Heart right ventricle (tissue), 16 donors: ENCODE measurements at regions not wholly inside any gene's neighbourhood (a gene's known extent, or its start where the extent isn't known, plus 50 kb on each side); places are given as distances from the start of the nearest gene placed in this dataset.

ENCODE experiments used
- ATAC-seq, 8 donors: fragments of 200-7000 bp; cut with Tn5 transposase; one replicate each; pipeline ENCODE4 v1.9.1; 2020; ENCODE audit warnings: mild to moderate bottlenecking in 8 of 8, moderate library complexity in 8 of 8, moderate number of reproducible peaks in 1 of 8
- DNase-seq, 2 donors: peaks; one replicate each; pipeline ENCODE4 v3.0.0-alpha.2; 2020
- H3K27ac ChIP-seq, 10 donors: fragments of 200-600 bp; sonication (generic) in 2 of 10; one replicate each; pipeline versions ENCODE4 v1.5.0 to v1.8.0; 2020 to 2022; ENCODE audit warnings: mild to moderate bottlenecking in 3 of 10
- H3K27me3 ChIP-seq, 7 donors: fragments of 200-600 bp; one replicate each; pipeline ENCODE4 v1.8.0; 2021 to 2022; ENCODE audit warnings: mild to moderate bottlenecking in 2 of 7
- H3K36me3 ChIP-seq, 9 donors: fragments of 200-600 bp; sonication (generic) in 1 of 9; one replicate each; pipeline versions ENCODE4 v1.5.0 to v1.8.0; 2020 to 2022; ENCODE audit warnings: mild to moderate bottlenecking in 2 of 9
- H3K4me1 ChIP-seq, 9 donors: fragments of 200-600 bp; sonication (generic) in 1 of 9; one replicate each; pipeline versions ENCODE4 v1.5.0 to v1.8.0; 2020 to 2022; ENCODE audit warnings: mild to moderate bottlenecking in 4 of 9
- H3K4me3 ChIP-seq, 10 donors: fragments of 200-600 bp; sonication (generic) in 2 of 10; one replicate each; pipeline versions ENCODE4 v1.5.0 to v1.8.0; 2020 to 2022; ENCODE audit warnings: mild to moderate bottlenecking in 7 of 10, moderate library complexity in 2 of 10
- H3K9me3 ChIP-seq, 11 donors: fragments of 200-600 bp in 10 of 11; sonication (generic) in 2 of 11; one replicate each; pipeline versions ENCODE4 v1.5.0 to v1.8.0; 2013 to 2022; ENCODE audit warnings: mild to moderate bottlenecking in 2 of 11, control low read depth in 1 of 11, moderate library complexity in 1 of 11
- WGBS, 2 donors: extraction: QIAGEN DNeasy Blood & Tissue Kit; methylation state at CpG; one replicate each; pipeline ENCODE4 v1.1.7; 2013; ENCODE audit warnings: inconsistent platforms in 1 of 2; 5-methylcytosine and 5-hydroxymethylcytosine counted together
- intact Hi-C, 10 donors: fragments of 100-400 bp; cut with DNase I; formaldehyde crosslinking; loops; one replicate each; pipeline versions ENCODE4 v1.11.1 to v1.14.2; 2022
- TF ChIP-seq, protein P1 (sequence below), 9 donors: fragments of 200-600 bp; sonication (generic) in 2 of 9; IDR thresholded peaks; one replicate each; pipeline versions ENCODE4 v1.5.0 to v1.8.0; 2021 to 2022; ENCODE audit warnings: antibody characterized with exemption in 9 of 9, mild to moderate bottlenecking in 5 of 9, moderate library complexity in 1 of 9
- donor health status: Arrhythmogenic right ventricular cardiomyopathy.
- donor health status: ischemic (EF 13 %, LVEDD 7.1; RV severe dilation, severe dysfunction).
- donor health status: healthy with polysubstance abuse.
- donor health status: DM: no; HTN: yes; CAD: no.
- donor health status: DM: no; HTN: no; CAD: no.
- donor health status: ischemic (EF 25% LVEDD 6.9; RV normal size, moderate dysfunction).
- donor health status: ischemic (EF 25% LVEDD 5.7; RV mildly dilated, moderate dysfunction).
- donor health status: healthy.
- donor health status: DM: yes; HTN: yes; CAD: no.
- donor health status: Ischemic cardiomyopathy.
- donor health status: ischemic (EF 35%, LVEDD 5.7; RV mildly dilated, moderate dysfunction).
- donor health status: nonischemic (EF 11% LVEDD 7.7; RV severe dilation, severe dysfunction).
- donor health status: DM: yes; HTN: yes; CAD: no.
- donor health status: PGD.
- donor health status: ischemic (EF 29% LVEDD 5.4; RV normal size, mild dysfunction).
- donor health status: nonischemic (EF 23%, LVEDD 6.1; RV moderate dilation, normal function).

DNA sequence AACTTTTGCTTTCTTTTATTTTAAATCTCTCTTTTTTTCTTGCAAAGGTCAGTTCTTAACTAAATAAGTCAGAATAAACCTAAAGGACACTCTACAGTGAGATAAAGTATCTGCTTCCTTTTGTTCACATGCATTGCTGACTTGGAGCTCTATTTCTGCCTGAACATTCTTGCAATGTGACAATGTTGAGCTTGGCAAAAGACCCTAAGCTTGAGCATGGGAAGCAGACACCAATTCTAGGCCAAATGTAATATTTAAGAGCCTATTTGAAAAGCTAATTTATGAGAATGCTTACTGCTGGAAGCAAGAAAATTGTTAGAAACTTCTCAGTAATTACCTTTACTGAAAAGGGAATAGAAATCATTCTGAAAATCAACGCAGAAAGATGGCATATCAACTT is 556.2 kb downstream of the CBLN4 start:
- 66 to 69% methylated on average over 1 of the region's 1 CpG for WGBS, 2 donors
- Histone ChIP-seq H3K27ac (no peak overlapping the region), H3K9me3 (no peaks in the 10 kb centered on the region), H3K4me3 (no peak overlapping the region), H3K4me1 (peaks cover 0 to 2% (median 0%) of the 10 kb centered on the region in 9 donors), H3K36me3 (no peaks in the 10 kb centered on the region), H3K27me3 (no peaks in the 10 kb centered on the region)
- no peak for DNase-seq
- no peak for ATAC-seq
- intact Hi-C loops = no loop called here
- TF ChIP-seq, protein P1, sequence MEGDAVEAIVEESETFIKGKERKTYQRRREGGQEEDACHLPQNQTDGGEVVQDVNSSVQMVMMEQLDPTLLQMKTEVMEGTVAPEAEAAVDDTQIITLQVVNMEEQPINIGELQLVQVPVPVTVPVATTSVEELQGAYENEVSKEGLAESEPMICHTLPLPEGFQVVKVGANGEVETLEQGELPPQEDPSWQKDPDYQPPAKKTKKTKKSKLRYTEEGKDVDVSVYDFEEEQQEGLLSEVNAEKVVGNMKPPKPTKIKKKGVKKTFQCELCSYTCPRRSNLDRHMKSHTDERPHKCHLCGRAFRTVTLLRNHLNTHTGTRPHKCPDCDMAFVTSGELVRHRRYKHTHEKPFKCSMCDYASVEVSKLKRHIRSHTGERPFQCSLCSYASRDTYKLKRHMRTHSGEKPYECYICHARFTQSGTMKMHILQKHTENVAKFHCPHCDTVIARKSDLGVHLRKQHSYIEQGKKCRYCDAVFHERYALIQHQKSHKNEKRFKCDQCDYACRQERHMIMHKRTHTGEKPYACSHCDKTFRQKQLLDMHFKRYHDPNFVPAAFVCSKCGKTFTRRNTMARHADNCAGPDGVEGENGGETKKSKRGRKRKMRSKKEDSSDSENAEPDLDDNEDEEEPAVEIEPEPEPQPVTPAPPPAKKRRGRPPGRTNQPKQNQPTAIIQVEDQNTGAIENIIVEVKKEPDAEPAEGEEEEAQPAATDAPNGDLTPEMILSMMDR (IDR thresholded peaks at IDR 0.05) = no peak

DNA sequence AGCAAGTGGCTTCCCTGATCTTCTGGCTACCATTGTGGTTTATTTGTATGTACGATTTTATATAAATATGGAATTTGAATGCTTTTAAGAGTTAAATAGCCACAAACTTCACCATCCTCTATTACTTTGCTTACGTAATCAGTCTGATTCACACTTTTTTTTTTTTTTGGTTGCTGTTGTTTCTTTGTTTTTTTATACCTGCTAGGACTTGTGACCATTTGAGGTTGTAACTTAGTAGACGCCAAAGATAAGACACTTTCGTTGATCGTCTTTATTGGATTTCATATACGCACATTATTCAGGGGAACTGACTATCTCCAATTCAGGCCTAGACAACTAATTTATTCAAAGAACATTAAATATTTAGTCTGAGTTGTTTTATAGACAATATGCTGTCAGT is 559.0 kb downstream of the CBLN4 start:
- intact Hi-C loops = no loop called here
- 74 to 76% methylated on average over 6 of the region's 6 CpGs for WGBS, 2 donors
- Histone ChIP-seq H3K4me1 (peaks cover 0 to 2% (median 0%) of the 10 kb centered on the region in 9 donors), H3K36me3 (no peaks in the 10 kb centered on the region), H3K27ac (no peak overlapping the region), H3K27me3 (no peaks in the 10 kb centered on the region), H3K9me3 (no peaks in the 10 kb centered on the region), H3K4me3 (no peak overlapping the region)
- no peak for DNase-seq
- ATAC-seq = no peak
- TF ChIP-seq, protein P1 (IDR thresholded peaks at IDR 0.05) = no peak

DNA sequence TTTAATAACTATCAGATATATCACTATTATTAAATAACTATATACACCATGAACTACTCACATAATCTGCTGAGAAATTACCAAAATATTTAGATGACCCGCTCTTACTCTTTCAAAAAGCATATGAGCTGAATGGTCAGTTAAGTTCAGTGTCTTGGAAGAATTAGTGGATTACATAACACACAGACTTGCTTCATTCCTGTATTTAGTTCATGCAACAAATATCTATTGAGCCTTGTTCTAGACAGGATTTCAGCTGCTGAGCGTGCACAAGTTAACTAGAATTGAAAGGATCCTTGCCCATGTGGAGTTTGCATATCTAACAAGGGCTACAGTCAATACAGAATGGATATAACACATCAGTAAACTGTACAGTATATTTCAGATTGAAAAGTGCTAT is 566.2 kb downstream of the CBLN4 start:
- intact Hi-C loops = no loop called here
- Histone ChIP-seq H3K36me3 (no peaks in the 10 kb centered on the region), H3K9me3 (no peaks in the 10 kb centered on the region), H3K27ac (no peak overlapping the region), H3K4me1 (no peaks in the 10 kb centered on the region), H3K27me3 (no peaks in the 10 kb centered on the region), H3K4me3 (no peak overlapping the region)
- TF ChIP-seq, protein P1 (IDR thresholded peaks at IDR 0.05) = no peak
- 64 to 68% methylated on average over 2 of the region's 2 CpGs for WGBS, 2 donors
- DNase-seq = no peak
- peak in 4 of 8 donors; percentile 39 to 77 (median 45) for ATAC-seq

DNA sequence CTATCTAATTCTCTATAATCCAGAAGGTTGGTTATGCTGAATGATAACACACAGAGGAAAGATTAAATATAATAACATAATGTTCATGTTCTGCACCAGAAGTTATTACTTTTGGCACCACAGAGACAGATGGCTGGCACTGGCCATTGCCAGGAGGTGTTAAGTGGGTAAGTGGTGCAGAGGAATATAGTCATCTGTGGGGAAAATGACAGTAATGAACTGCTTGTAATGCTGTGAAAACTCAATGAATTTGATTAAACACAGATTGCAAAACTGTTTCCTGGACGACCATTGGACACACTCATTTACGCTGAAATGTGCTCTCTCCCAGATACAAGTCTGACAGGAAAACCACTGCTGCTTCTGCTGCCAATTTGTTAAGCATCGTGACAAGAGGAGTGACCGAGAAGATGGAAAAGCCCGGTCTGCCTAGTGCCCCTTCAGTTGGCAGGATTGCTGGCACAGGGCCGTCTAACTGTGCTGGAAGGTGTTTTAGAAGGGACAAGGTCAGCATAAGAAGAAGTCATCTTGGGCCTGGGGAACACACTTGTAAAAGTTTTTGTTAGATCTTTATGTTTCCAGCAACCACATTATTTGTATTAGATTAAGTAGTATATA is 567.4 kb downstream of the CBLN4 start:
- WGBS, 2 donors = 51 to 68% methylated on average over 6 of the region's 6 CpGs
- H3K4me3 ChIP-seq = no peak overlapping the region
- no peaks in the 10 kb centered on the region for H3K27me3 ChIP-seq
- intact Hi-C loops = no loop called here
- no peaks in the 10 kb centered on the region for H3K9me3 ChIP-seq
- ATAC-seq (no peak), DNase-seq (no peak)
- H3K36me3 ChIP-seq = no peaks in the 10 kb centered on the region
- no peaks in the 10 kb centered on the region for H3K4me1 ChIP-seq
- TF ChIP-seq, protein P1 (IDR thresholded peaks at IDR 0.05) = no peak
- no peak overlapping the region for H3K27ac ChIP-seq
